Stimulated activated CD4-positive, alpha-beta T cell treated with anti-CD3 and anti-CD28 coated beads, Interleukin-4, amount 100 ng/mL, for 48 hours (primary cell): ENCODE measurements at regions not wholly inside any gene's neighbourhood (a gene's known extent, or its start where the extent isn't known, plus 50 kb on each side); places are given as distances from the start of the nearest gene placed in this dataset.
A peak's percentile ranks its signal among the peaks of the same experiment; 100 is the strongest.
"Not testable (repeated sequence)": the region's sequence is repeated elsewhere in the genome, so short reads cannot be mapped to it uniquely, and the experiment has no call there.

Experiments used
- DNase-seq, 2 donors: peaks; one replicate each; pipeline ENCODE4 v3.0.0-alpha.2; 2020; ENCODE audit warnings: low read depth in 2 of 2

DNA sequence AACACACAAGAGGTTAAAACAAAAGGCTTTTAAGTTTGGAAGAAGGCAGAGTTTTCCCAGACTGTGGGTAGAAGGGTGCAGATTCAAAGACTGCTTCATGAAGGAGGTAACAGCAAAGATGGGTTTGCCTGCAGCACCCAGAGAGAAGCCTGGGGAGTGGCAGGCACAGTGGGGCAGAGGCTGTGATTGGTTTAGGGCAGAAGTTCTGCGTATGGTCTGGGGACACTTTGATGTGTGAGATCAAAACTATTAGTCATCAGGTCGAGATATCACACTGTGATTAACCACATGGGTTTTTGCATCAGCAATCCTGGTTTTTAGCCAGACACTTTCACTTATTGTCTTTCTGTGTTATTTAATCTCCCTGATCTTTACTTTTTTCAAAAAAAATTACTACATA lies 188.8 kb upstream of the GLRA1 start:
- DNase-seq, result peak; percentile 31 to 35

DNA sequence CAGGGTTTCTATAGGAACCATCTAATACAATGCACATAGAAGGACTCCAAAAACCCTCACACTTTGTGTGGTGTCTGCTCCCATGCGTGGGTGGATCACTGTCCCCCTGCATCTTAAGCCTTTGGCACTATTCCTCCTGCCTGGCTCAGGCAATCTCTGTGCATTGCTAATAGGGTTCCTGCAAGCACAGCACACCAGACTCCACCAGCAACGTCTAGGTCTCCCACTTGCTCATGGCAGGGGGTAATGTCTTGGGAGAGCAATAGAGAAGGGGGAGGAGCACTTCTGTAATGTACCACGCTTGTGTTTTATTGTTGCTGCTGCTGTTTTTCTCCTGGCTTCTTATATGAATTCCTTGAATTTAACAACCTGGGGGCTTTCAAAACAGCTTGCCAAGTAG lies 182.6 kb upstream of the GLRA1 start:
- no peak for DNase-seq

DNA sequence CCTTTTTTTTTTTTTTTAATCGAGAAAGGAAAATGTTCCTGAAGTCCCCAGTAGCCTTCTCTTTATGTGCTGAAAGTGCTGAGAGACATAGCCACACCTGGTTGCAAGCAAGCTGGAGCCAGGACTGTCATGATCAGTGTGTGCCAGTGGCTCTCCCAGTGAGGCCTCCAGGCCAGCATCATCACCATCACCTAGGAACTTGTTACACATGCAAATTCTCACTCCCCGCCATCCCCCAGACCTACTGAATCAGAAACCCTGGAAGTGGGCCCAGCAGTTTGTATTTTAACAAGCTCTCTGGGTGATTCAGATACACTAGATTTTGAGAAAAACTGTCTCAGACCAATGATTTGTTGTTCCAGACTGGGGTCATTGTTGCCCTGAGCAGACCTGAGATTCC lies 181.9 kb upstream of the GLRA1 start:
- no peak for DNase-seq

DNA sequence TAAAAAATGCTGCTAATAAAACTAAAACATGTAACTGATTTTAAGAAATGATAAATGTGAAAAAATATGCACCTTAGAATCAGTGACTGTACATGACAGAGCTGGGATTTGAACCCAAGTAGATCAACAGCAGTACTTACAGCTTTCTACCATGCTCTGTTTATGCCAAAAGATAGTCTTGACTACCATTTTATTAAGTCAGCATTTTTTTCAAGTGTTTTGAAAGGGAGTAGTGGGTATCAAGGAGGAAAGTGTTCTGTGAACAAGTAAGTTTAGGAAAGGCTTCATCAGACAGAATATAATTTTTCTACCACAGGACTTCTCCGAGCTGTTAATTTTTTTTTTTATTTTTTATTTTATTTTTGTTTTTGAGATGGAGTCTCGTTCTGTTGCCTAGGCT lies 180.4 kb upstream of the GLRA1 start:
- DNase-seq, result no peak

DNA sequence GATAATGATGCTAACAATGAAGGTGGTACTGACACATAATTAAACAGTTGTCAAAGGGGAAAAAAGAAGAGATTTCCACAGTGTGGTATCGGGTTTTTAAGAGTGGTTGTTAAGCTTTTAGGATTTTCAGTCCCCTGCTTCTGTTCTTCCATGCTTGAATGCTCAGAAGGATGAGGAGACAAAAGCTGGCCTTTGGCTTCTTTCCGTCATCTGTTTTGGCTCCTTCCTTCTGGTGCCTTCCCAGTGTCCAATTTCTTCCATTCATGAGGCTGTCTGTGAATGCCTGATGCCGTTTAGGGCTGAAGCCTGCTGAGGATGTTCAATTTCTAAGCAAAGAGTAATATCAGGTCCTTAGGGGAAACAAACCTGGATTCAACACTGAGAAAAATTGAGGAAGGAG lies 179.6 kb upstream of the GLRA1 start:
- no peak for DNase-seq

DNA sequence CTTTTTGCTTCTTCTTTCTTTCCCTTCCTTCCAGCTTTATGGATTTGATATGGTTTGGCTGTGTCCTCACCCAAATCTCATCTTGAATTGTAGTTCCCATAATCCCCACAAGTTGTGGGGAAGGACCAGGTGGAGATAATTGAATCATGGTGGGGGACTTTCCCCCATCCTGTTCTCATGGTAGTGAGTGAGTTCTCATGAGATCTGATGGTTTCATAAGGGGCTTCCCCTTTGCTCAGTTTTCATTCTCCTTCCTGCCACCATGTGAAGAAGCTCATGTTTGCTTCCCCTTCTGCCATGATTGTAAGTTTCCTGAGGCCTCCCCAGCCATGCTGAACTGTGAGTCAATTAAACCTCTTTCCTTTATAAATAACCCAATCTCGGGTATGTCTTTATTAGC lies 178.3 kb upstream of the GLRA1 start:
- not testable (repeated sequence) for DNase-seq

DNA sequence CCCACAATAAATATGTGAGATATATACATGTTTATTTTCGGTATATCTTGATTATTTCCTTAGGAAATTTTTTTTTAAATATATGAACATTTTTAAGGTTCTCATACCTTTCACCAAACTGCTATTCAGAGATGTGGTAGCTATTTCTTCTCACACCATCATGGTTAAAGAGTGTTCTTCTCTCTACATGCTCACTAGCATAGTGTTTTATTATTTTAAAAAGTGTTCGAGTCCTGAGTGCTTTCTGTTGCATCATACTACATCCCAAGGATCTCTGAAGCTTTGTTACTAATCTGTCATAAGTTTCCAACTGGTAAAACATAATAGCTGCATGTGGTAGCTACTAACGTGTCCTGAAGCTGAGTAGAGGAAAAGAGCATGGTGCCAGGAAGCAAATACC lies 177.4 kb upstream of the GLRA1 start:
- no peak for DNase-seq

DNA sequence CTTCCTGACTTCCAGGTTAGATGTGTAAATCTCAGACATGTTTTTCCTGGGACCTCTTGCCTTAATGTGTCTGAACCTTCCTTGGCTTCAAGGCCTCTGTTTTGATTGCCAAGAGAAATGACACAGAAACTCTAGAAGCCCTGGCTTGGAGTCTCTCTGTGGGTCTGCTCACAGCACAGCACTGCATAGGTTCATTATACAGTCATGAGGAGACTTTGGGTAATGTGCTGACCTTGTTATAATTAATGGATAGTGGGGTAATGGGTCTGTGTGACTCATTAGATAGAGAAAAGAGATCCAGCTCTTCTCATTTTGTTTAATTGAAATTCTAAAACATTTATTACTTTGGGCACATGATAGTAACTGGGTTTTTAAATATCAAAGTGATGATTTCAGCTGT lies 175.8 kb upstream of the GLRA1 start:
- no peak for DNase-seq

DNA sequence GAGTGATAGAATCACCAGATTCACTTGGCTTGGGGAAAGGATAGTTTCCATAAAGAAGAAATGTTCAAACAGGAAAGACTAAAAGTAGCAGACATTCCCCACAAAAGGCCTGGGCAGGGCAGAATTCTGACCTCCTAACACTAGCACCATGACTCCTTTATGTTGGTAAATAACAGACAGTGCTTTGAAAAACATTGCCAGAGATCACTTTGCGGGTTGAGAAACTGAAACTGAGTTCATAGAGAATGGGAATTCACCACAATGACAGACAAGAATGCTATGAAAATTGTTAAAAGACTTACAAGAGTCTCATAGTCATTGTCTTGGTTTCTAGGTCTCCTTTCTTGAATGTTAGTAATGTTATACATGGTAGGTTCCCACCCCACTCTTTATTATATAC lies 172.5 kb upstream of the GLRA1 start:
- no peak for DNase-seq

DNA sequence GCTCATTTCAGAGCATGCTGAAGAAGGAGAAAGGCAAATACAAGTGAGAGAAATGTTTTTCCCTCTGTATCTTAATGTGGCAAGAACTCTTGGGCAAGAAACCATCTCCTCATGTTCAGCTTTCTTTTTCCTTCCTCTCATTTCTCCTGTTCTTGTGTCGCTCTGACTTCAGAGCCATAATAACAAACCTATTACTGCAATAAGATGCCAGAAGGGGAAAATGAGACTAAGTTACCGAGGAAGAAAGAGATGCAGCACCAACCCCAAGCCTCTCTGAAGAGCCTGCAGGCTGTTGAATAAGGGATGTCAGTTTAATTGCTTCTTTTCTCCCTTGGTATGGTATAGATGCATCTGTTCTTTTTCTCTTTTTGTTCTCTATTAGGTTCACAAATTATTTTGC lies 170.1 kb upstream of the GLRA1 start:
- no peak for DNase-seq

DNA sequence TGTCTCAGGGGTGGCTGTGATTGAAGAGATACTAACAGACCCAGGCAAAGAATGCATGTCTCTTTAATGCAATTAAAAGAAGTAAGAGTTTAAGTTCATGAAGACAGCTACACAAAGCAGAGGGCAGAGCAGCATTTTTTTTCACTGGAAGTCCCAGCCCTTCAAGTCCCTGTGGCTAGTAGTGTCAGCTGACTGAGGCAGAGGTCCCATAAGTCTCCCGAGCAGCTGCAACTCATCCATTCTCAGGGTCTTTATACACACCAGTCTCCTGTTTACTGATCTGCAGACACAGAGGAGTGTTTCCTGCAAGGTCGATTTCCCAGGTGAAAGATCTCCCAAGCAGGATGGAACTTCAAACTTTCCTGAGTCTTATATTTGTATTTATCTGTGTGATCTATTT lies 169.4 kb upstream of the GLRA1 start:
- no peak for DNase-seq

DNA sequence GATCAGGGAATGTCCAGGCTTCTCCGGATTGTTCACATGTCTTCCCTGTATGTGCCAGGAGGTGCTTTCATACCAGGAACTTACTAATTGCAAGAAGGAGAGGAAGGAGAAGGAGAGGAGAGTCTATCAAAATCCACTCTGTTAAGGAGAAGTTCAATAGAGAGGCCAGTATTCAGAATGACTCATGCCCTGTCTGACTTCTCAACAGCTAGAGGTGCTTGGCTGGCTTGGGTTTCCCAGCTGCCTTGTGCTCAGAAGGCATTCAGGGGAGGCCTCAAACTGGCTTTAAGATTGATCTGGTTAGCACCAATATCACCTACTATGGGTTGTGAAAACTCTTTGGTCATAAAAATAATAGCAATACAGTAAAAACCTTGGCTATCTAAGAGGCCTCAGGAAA lies 167.9 kb upstream of the GLRA1 start:
- no peak for DNase-seq

DNA sequence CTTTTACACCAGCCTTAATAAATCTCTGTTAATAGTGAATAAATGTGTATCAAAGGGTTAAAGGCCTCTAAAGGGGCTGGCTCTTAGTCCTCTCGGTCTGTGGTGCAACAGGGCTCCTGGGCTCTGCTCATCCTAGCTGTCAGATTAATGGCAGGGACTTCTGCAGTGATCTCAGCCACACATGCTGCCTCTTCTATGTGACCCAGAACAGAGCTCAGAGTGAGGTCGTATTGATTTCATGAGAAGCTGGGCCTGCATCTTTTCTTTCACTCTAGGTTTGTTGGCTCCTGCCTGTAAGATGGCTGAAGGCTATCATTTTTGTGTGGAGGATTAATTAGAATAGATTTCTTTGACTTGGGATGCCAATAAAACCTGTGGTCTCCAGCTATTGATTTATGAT lies 165.0 kb upstream of the GLRA1 start:
- no peak for DNase-seq

DNA sequence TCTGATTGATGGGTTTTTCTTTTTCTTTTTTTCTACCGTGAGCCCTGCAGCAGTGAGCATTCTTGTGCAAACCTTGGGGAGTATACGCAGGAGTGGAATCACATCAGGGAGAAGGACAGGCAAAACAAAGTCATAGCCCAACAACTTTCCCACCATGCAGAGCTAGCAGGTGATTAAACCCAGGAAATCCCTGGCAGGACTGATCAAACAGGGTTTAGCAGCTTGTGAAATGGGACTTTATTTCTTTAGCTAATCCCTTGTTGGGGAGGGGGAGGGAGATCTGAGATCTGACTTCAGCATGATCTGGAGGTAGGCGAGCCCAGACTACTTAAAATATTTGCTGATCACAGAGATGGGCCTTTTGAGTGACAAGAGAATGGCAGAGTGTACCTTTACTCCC lies 162.0 kb upstream of the GLRA1 start:
- DNase-seq, result no peak

DNA sequence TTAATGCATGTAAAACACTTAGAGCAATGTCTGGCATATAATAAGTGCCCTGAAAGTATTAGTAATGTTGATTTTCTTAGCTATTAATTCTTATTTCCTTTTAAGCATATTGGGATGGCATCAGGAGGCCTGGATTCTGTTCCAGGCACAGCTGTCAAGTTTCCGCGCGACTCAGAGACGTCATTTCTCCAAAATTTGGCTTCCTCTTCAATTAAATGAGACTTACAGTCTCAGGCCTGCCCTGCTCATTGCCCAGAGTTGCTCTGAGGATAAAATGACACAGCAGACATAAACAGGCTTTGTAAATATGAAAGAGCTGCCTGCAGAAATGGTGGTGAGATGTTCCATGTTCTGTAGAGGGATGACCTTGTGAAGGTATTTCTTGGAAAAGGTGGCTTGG lies 159.8 kb upstream of the GLRA1 start:
- DNase-seq, result no peak

DNA sequence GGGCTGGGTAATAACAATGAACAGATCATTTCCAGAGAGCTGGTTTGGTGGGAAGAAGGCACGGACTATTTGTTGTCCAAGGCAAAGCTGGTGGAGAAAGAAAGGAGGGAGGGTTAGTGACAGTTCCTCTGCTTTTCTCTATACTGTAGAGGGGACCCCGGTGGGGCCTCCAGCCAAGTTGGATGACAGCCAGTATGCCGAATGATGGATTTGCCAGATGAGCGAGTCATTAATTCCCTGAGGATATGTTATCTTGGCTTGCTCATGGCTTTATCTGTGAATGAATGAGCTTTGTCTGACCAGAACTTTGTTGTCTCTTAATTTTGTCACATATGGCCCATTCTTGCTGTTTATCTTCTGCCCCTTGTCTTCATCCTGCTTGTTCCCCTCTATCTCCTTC lies 158.6 kb upstream of the GLRA1 start:
- DNase-seq, result no peak

DNA sequence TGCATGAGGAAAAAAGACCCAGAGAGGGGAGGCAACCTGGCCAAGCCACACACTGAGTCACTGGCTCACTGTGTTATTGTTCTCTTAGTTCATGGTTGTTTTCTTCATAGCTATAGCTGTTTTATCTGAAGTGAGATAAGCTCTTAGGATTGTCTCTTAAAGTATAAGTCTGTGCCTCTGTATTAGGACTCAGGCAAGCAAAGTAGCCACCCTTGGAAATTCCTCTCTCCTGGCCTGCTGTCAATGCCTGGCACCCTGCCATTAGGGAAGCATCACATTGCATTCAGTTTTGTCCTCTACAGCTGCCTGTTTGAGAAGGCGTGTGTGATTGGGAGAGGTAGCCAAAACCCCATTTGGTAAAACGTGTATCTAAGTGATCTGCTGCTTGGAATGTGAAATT lies 147.4 kb upstream of the GLRA1 start:
- no peak for DNase-seq

DNA sequence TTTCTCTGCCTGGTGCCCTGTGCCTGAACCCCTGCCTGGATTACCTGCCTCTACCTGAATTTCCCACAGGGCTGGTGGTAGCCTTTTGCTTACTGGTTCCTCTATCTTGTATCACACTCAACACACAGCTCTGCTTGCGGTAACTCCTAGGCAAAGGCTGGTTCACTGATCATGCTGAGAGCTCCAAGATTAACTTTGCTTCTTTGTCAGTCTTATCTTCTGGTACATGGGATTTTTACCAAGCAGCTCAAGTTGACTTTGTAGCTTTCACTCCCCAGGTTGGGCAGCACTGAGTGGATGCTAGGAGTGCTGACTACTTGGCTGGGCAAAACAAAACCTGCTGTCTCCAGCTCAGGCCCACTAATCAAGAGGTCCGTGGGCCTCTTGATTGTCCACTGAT lies 145.9 kb upstream of the GLRA1 start:
- DNase-seq, result no peak

DNA sequence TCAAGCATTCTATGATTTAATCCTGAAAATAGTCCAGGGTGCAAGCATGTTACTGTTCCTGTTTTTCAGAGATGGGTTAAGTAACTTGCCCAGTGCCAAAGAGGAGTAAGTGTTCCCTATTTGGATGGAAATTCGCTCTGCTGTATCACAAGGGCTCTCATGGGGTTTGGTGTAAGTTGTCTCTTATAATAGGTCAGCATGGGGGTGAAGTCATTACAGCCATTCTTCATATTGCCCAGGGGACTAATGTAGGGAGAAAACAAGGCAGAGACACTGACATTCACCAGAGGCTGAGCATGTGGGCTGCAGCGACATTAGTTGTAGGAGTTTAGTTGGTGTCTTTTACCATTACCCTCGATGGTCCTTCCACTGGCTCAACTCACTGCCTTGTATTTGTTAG lies 142.1 kb upstream of the GLRA1 start:
- DNase-seq, result no peak

DNA sequence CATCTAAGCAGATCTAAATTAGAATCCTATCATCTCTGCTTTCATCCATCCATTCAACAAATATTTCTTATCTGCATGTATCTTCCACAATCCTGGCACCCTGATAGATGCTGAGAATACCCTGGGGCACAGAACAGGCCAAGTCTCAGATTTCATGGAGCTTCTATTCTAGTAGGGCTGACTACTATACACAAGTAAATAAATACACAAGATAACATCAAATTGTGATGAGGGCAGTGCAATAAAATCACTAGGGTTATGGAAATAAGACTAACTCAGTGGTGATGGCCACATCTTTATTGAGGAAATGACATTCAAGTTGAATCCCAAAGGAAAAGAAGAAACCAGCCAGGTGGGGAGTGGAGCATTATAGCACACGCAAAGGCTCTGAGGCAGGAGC lies 138.4 kb upstream of the GLRA1 start:
- DNase-seq, result no peak

DNA sequence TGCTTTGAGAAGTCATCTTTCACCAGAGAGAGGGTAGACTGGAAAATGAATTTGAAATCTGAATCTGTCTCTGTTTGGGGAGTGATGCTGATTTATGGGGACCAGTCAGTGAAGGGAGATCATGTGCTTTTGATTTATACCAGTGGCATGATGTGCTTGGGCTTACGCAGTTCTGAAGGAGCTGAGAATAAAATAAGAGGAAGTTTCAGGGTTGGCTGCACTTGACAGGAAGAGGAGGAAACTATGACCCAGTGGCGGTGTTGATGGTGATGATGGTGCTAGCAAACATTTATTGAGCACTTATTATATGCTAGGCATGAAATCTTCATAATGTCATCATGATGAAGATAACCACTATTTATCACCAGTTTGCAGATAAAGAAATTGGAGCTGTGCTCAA lies 136.4 kb upstream of the GLRA1 start:
- DNase-seq, result no peak

DNA sequence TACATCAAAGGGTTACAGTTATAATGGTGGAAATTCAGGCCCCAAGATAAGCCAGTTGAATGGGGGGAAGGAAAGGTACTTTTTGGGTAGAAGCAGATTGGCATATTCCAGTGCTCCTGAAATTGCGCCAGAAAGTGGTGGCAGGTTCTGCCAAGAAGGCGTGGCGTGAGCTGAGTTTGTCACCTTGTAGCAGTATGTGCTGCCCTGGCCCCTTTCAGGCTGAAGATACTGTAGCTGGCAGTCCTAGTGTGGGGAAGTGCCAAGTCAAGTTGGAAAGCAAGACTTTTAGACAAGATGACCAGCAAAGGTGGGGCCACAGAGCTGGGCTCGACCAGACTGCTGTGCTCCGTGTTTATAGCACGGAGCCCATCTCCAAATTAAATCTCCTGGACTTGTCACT lies 133.6 kb upstream of the GLRA1 start:
- DNase-seq, result no peak

DNA sequence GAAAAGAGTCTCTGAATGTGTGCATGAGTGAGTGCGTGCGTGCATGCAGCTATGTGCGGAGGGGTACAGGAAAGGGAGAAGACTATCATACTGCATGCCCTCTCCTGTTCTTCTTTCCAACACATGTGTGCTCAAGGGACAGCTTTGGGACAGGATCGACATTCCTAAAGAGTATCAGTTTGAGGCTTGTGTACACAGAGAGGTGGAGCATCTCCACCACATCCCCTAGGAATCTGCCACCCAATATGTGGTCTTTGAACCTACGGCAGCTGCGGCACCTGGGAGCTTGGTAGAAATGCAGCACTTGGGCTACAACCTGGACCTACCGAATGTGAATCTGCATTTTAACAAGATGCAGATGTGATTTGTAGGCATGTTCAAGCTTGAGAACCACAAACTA lies 132.3 kb upstream of the GLRA1 start:
- no peak for DNase-seq

DNA sequence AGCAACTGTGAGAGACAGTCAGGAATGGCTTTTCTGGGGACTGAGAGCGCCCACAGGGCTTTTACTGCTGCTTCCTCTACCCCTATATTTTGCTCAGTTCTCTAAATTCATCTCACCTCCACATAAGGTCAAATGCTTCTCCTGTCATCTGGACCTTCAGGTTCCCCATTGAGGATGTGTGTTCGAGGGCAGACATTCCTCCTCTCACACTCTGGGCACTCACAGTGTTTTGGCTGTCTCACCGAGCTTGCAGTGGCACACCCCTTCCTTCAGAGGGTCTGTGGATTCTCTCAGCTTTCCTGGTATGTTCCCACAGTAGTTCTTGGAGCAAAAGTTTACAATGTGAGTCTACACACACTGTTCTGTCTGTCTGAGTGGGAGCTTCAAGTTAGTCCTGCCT lies 127.8 kb upstream of the GLRA1 start:
- no peak for DNase-seq
